SK-N-SH treated with all-trans-retinoic acid at 6 μM for 48 hours (cell line): ENCODE measurements at regions not wholly inside any gene's neighbourhood (a gene's known extent, or its start where the extent isn't known, plus 50 kb on each side); places are given as distances from the start of the nearest gene placed in this dataset.
A peak's percentile ranks its signal among the peaks of the same experiment; 100 is the strongest.

Source experiments
- ATAC-seq: fragments of 200-7000 bp; cut with Tn5 transposase; 3 replicates; pipeline ENCODE4 v1.9.1; 2020; ENCODE audit warnings: mild to moderate bottlenecking, moderate library complexity
- ARNTL ChIP-seq: fragments of 450-650 bp; formaldehyde crosslinking; IDR thresholded peaks from 2 replicates; pipeline ENCODE4 v1.5.0; 2020; ENCODE audit warnings: low read depth, mild to moderate bottlenecking, moderate library complexity, borderline replicate concordance
- BACH2 ChIP-seq: fragments of 250-450 bp; sonication (Bioruptor Pico); IDR thresholded peaks from 2 replicates; pipeline ENCODE4 v1.9.0; 2021; ENCODE audit warnings: mild to moderate bottlenecking, borderline replicate concordance
- CREB5 ChIP-seq: fragments of 250-450 bp; sonication (Bioruptor Pico); IDR thresholded peaks from 2 replicates; pipeline ENCODE4 v1.5.1; 2020; ENCODE audit warnings: low read depth, mild to moderate bottlenecking, moderate library complexity
- CSDC2 ChIP-seq: fragments of 250-450 bp; sonication (Bioruptor Pico); IDR thresholded peaks from 2 replicates; pipeline ENCODE4 v1.5.0; 2020; ENCODE audit warnings: mild to moderate bottlenecking, moderate library complexity
- CSRNP3 ChIP-seq: fragments of 250-450 bp; sonication (Bioruptor Pico); IDR thresholded peaks from 2 replicates; pipeline ENCODE4 v1.5.1; 2021; ENCODE audit warnings: mild to moderate bottlenecking, moderate library complexity
- ESRRG ChIP-seq: fragments of 250-450 bp; sonication (Bioruptor Pico); IDR thresholded peaks from 2 replicates; pipeline ENCODE4 v1.6.1; 2021; ENCODE audit warnings: mild to moderate bottlenecking
- ISL1 ChIP-seq: fragments of 250-450 bp; sonication (Bioruptor Pico); IDR thresholded peaks from 2 replicates; pipeline ENCODE4 v2.1.2; 2022; ENCODE audit warnings: mild to moderate bottlenecking, moderate library complexity
- OSR1 ChIP-seq: fragments of 250-450 bp; sonication (Bioruptor Pico); IDR thresholded peaks from 2 replicates; pipeline ENCODE4 v1.8.0; 2022; ENCODE audit warnings: moderate library complexity, mild to moderate bottlenecking, inconsistent platforms
- POU6F1 ChIP-seq: fragments of 250-450 bp; sonication (Bioruptor Pico); IDR thresholded peaks from 2 replicates; pipeline ENCODE4 v1.8.0; 2021; ENCODE audit warnings: low read depth, mild to moderate bottlenecking, moderate library complexity, borderline replicate concordance
- PPARA ChIP-seq: fragments of 250-450 bp; sonication (Bioruptor Pico); IDR thresholded peaks from 2 replicates; pipeline ENCODE4 v1.5.0; 2020; ENCODE audit warnings: mild to moderate bottlenecking, borderline replicate concordance
- RARB ChIP-seq: fragments of 250-450 bp; sonication (Bioruptor Pico); IDR thresholded peaks from 2 replicates; pipeline ENCODE4 v1.8.0; 2021; ENCODE audit warnings: mild to moderate bottlenecking, moderate library complexity
- SNAI2 ChIP-seq: fragments of 250-450 bp; sonication (Bioruptor Pico); IDR thresholded peaks from 2 replicates; pipeline ENCODE4 v1.5.0; 2020; ENCODE audit warnings: mild to moderate bottlenecking, moderate library complexity
- TCF4 ChIP-seq: fragments of 250-450 bp; sonication (Bioruptor Pico); IDR thresholded peaks from 2 replicates; pipeline ENCODE4 v1.8.0; 2021; ENCODE audit warnings: mild to moderate bottlenecking, moderate library complexity, borderline replicate concordance
- TOX ChIP-seq: fragments of 250-450 bp; sonication (Bioruptor Pico); IDR thresholded peaks from 2 replicates; pipeline ENCODE4 v1.8.0; 2021; ENCODE audit warnings: mild to moderate bottlenecking, moderate library complexity, borderline replicate concordance
- TSHZ2 ChIP-seq: fragments of 250-450 bp; sonication (Bioruptor Pico); IDR thresholded peaks from 2 replicates; pipeline ENCODE4 v1.5.0; 2020; ENCODE audit warnings: mild to moderate bottlenecking, moderate library complexity
- ZC3H10 ChIP-seq: fragments of 250-450 bp; sonication (Bioruptor Pico); IDR thresholded peaks from 2 replicates; pipeline ENCODE4 v1.5.1; 2021; ENCODE audit warnings: mild to moderate bottlenecking, moderate library complexity
- ZFP3 ChIP-seq: fragments of 250-450 bp; sonication (Bioruptor Pico); IDR thresholded peaks from 2 replicates; pipeline ENCODE4 v1.5.0; 2020; ENCODE audit warnings: mild to moderate bottlenecking, moderate library complexity
- ZFP30 ChIP-seq: fragments of 450-650 bp; formaldehyde crosslinking; IDR thresholded peaks from 2 replicates; pipeline ENCODE4 v1.5.0; 2022; ENCODE audit warnings: mild to moderate bottlenecking, moderate library complexity
- ZNF70 ChIP-seq: fragments of 450-650 bp; formaldehyde crosslinking; IDR thresholded peaks from 2 replicates; pipeline ENCODE4 v1.5.0; 2020; ENCODE audit warnings: mild to moderate bottlenecking, moderate library complexity
- ZNF8 ChIP-seq: fragments of 450-650 bp; formaldehyde crosslinking; IDR thresholded peaks from 2 replicates; pipeline ENCODE4 v1.5.0; 2020; ENCODE audit warnings: mild to moderate bottlenecking, moderate library complexity

- TF ChIP-seq ESRRG (CRISPR knock-in tag) (no peak), POU6F1 (CRISPR knock-in tag) (no peak), ARNTL (CRISPR knock-in tag) (no peak), ZFP3 (CRISPR knock-in tag) (no peak), CSRNP3 (CRISPR knock-in tag) (no peak), TCF4 (CRISPR knock-in tag) (no peak), BACH2 (no peak), ZNF8 (CRISPR knock-in tag) (no peak), TSHZ2 (CRISPR knock-in tag) (no peak), TOX (CRISPR knock-in tag) (no peak), ZNF70 (CRISPR knock-in tag) (no peak), PPARA (no peak), CREB5 (CRISPR knock-in tag) (no peak), SNAI2 (CRISPR knock-in tag) (no peak), ISL1 (CRISPR knock-in tag) (no peak)
- peak; percentile 63; the same call in 2 of the 3 replicates for ATAC-seq
These were observed 212.4 kb downstream of the LRRC70 start for GRCh38 chr5:62791059-62791458.

- TF ChIP-seq CSDC2 (CRISPR knock-in tag) (no peak), CSRNP3 (CRISPR knock-in tag) (no peak), ZC3H10 (CRISPR knock-in tag) (no peak), BACH2 (no peak), ISL1 (CRISPR knock-in tag) (no peak), ZFP30 (CRISPR knock-in tag) (no peak), TCF4 (CRISPR knock-in tag) (no peak), RARB (CRISPR knock-in tag) (no peak), ARNTL (CRISPR knock-in tag) (no peak), ZFP3 (CRISPR knock-in tag) (no peak), CREB5 (CRISPR knock-in tag) (no peak), OSR1 (CRISPR knock-in tag) (no peak), POU6F1 (CRISPR knock-in tag) (no peak), ZNF8 (CRISPR knock-in tag) (no peak)
- ATAC-seq, result no peak
These were observed 211.7 kb downstream of the LRRC70 start for GRCh38 chr5:62790348-62790747.
